CD14-positive monocyte (primary cell): ENCODE measurements at regions not wholly inside any gene's neighbourhood (a gene's known extent, or its start where the extent isn't known, plus 50 kb on each side); places are given as distances from the start of the nearest gene placed in this dataset.

Experiments
- DNase-seq, 3 donors: peaks; one replicate each; pipeline ENCODE4 v3.0.0-alpha.2; 2011 to 2022
- H2AFZ ChIP-seq: 2 replicates; pipeline ENCODE4 v1.6.0; 2012; ENCODE audit warnings: mild to moderate bottlenecking, low read depth, low read length, inconsistent platforms; ENCODE audit not compliant: insufficient read depth, poor library complexity, severe bottlenecking
- H3K27ac ChIP-seq, 2 donors: 1 replicate in 1 of 2; 2 replicates in 1 of 2; pipeline ENCODE4 v1.5.1; 2012 to 2013; ENCODE audit warnings: low read length in 2 of 2, control low read depth in 1 of 2, inconsistent platforms in 1 of 2, low read depth in 1 of 2, mild to moderate bottlenecking in 1 of 2
- H3K27me3 ChIP-seq, 2 donors: one replicate each; pipeline versions ENCODE4 v1.6.0 to v1.6.1; 2011 to 2013; ENCODE audit warnings: low read length in 2 of 2; ENCODE audit not compliant: control insufficient read depth in 2 of 2, insufficient read depth in 2 of 2
- H3K36me3 ChIP-seq, 2 donors: replicated peaks in 1 of 2; 1 replicate in 1 of 2; 2 replicates in 1 of 2; pipeline versions ENCODE4 v1.5.1 to v1.6.1; 2012 to 2013; ENCODE audit warnings: low read length in 2 of 2, control low read depth in 1 of 2, inconsistent platforms in 1 of 2, mild to moderate bottlenecking in 1 of 2; ENCODE audit not compliant: insufficient read depth in 2 of 2, control insufficient read depth in 1 of 2
- H3K4me1 ChIP-seq, 2 donors: 1 replicate in 1 of 2; 2 replicates in 1 of 2; pipeline versions ENCODE4 v1.5.1 to v1.6.1; 2012 to 2013; ENCODE audit warnings: low read length in 2 of 2, control low read depth in 1 of 2, inconsistent platforms in 1 of 2, mild to moderate bottlenecking in 1 of 2, moderate library complexity in 1 of 2; ENCODE audit not compliant: insufficient read depth in 2 of 2, control insufficient read depth in 1 of 2
- H3K4me2 ChIP-seq: replicated peaks from 2 replicates; pipeline ENCODE3; 2012; ENCODE audit warnings: low read length, moderate library complexity, mild to moderate bottlenecking; ENCODE audit not compliant: poor library complexity, severe bottlenecking; ENCODE audit errors: extremely low read depth
- H3K4me3 ChIP-seq, 3 experiments: fragments of 200-600 bp in 1 of 3; sonication (generic) in 1 of 3; replicated peaks in 1 of 3; 1 replicate in 2 of 3; 2 replicates in 1 of 3; pipeline ENCODE4 v1.5.1; 2011 to 2013; ENCODE audit warnings: low read length in 3 of 3, mild to moderate bottlenecking in 3 of 3, control low read depth in 2 of 3, low read depth in 2 of 3, inconsistent platforms in 1 of 3, moderate library complexity in 1 of 3
- H3K79me2 ChIP-seq: 2 replicates; pipeline ENCODE4 v1.6.0; 2012; ENCODE audit warnings: mild to moderate bottlenecking, control low read depth, inconsistent platforms, low read length, moderate library complexity; ENCODE audit not compliant: insufficient read depth
- H3K9ac ChIP-seq: 2 replicates; pipeline ENCODE4 v1.6.0; 2017; ENCODE audit warnings: low read length, mild to moderate bottlenecking; ENCODE audit not compliant: insufficient read depth, poor library complexity, severe bottlenecking
- H3K9me3 ChIP-seq, 2 donors: replicated peaks in 1 of 2; 1 replicate in 1 of 2; 2 replicates in 1 of 2; pipeline versions ENCODE4 v1.5.1 to v1.6.1; 2012 to 2013; ENCODE audit warnings: low read length in 2 of 2, control low read depth in 1 of 2; ENCODE audit not compliant: control insufficient read depth in 1 of 2, insufficient read depth in 1 of 2
- H4K20me1 ChIP-seq: 2 replicates; pipeline ENCODE4 v1.6.0; 2012; ENCODE audit warnings: mild to moderate bottlenecking, low read length, control low read depth, moderate library complexity; ENCODE audit not compliant: insufficient read depth
- H3K27ac Mint-ChIP-seq, 7 donors: one replicate each; pipeline ENCODE4 v1.8.0; 2020; ENCODE audit warnings: mild to moderate bottlenecking in 7 of 7, mixed read lengths in 7 of 7, moderate library complexity in 6 of 7, inconsistent platforms in 2 of 7
- H3K27me3 Mint-ChIP-seq, 3 donors: one replicate each; pipeline ENCODE4 v1.8.0; 2021 to 2022; ENCODE audit warnings: low read depth in 3 of 3, mild to moderate bottlenecking in 3 of 3, mixed read lengths in 3 of 3, moderate library complexity in 3 of 3, inconsistent platforms in 1 of 3
- H3K36me3 Mint-ChIP-seq, 2 donors: one replicate each; pipeline ENCODE4 v1.8.0; 2020; ENCODE audit warnings: mixed read lengths in 2 of 2, inconsistent platforms in 1 of 2, mild to moderate bottlenecking in 1 of 2
- H3K4me1 Mint-ChIP-seq: one replicate; pipeline ENCODE4 v1.8.0; 2020; ENCODE audit warnings: mild to moderate bottlenecking, mixed read lengths
- H3K4me3 Mint-ChIP-seq, 2 donors: one replicate each; pipeline ENCODE4 v1.8.0; 2020; ENCODE audit warnings: mild to moderate bottlenecking in 2 of 2, mixed read lengths in 2 of 2, moderate library complexity in 1 of 2
- H3K9me3 Mint-ChIP-seq, 7 donors: one replicate each; pipeline ENCODE4 v1.8.0; 2020 to 2022; ENCODE audit warnings: mixed read lengths in 7 of 7, mild to moderate bottlenecking in 6 of 7, moderate library complexity in 6 of 7, inconsistent platforms in 2 of 7
- CTCF ChIP-seq: fragments of 200-600 bp; IDR thresholded peaks from one replicate; pipeline ENCODE4 v1.8.0; 2022; ENCODE audit warnings: antibody characterized with exemption, mild to moderate bottlenecking
- WGBS: methylation state at CpG from one replicate; pipeline ENCODE4 v1.1.5; 2013; ENCODE audit warnings: missing lambda C conversion rate; ENCODE audit not compliant: insufficient coverage; 5-methylcytosine and 5-hydroxymethylcytosine counted together
- intact Hi-C, 2 donors: fragments of 100-400 bp; cut with micrococcal nuclease; formaldehyde crosslinking; loops; one replicate each; pipeline versions ENCODE4 v1.15.0 to v1.15.1; 2023

GRCh38 chr21:17422931-17423330, 89.9 kb upstream of the CXADR start:
- H3K4me3 Mint-ChIP-seq = no peak overlapping the region

GRCh38 chr21:17427157-17427556, 85.7 kb upstream of the CXADR start:
- no peak overlapping the region for H3K27ac ChIP-seq
- no peak overlapping the region for H3K9ac ChIP-seq
- no peaks in the 10 kb centered on the region for H3K4me1 Mint-ChIP-seq
- no peaks in the 10 kb centered on the region for H3K36me3 ChIP-seq
- peaks cover 0 to 3% (median 1%) of the 10 kb centered on the region in 3 donors for H3K27me3 Mint-ChIP-seq
- no peak overlapping the region for H3K4me3 Mint-ChIP-seq
- intact Hi-C loops = no loop called here
- no peaks in the 10 kb centered on the region for H3K79me2 ChIP-seq
- H3K4me2 ChIP-seq = no peak overlapping the region
- no peaks in the 10 kb centered on the region for H3K36me3 Mint-ChIP-seq
- no peaks in the 10 kb centered on the region for H3K9me3 ChIP-seq
- H3K27me3 ChIP-seq = no peaks in the 10 kb centered on the region
- no peaks in the 10 kb centered on the region for H3K4me1 ChIP-seq
- H3K4me3 ChIP-seq = no peak overlapping the region
- no peaks in the 10 kb centered on the region for H4K20me1 ChIP-seq
- WGBS = 100% methylated on average over 1 of the region's 7 CpGs
- no peak for TF ChIP-seq CTCF
- no peak for DNase-seq
- H3K9me3 Mint-ChIP-seq = peaks cover 0 to 8% (median 2%) of the 10 kb centered on the region in 7 donors
- H3K27ac Mint-ChIP-seq = no peak overlapping the region
- H2AFZ ChIP-seq = no peak overlapping the region

More at GRCh38 chr21:17422931-17423330, 89.9 kb upstream of the CXADR start:
- intact Hi-C loops = no loop called here
- no peak for TF ChIP-seq CTCF
- Histone ChIP-seq H3K36me3 (no peaks in the 10 kb centered on the region), H3K4me3 (no peak overlapping the region), H2AFZ (no peak overlapping the region), H3K4me2 (no peak overlapping the region), H3K9ac (no peak overlapping the region), H3K27ac (no peak overlapping the region), H3K79me2 (no peaks in the 10 kb centered on the region), H3K4me1 (no peaks in the 10 kb centered on the region), H3K27me3 (no peaks in the 10 kb centered on the region), H3K9me3 (no peaks in the 10 kb centered on the region), H4K20me1 (no peaks in the 10 kb centered on the region)
- peaks cover 1 to 4% (median 3%) of the 10 kb centered on the region in 3 donors for H3K27me3 Mint-ChIP-seq
- WGBS = 80% methylated on average over 1 of the region's 2 CpGs
- no peak overlapping the region for H3K27ac Mint-ChIP-seq
- no peaks in the 10 kb centered on the region for H3K36me3 Mint-ChIP-seq
- H3K4me1 Mint-ChIP-seq = no peaks in the 10 kb centered on the region
- H3K9me3 Mint-ChIP-seq = peaks cover 0 to 7% (median 3%) of the 10 kb centered on the region in 7 donors
- DNase-seq = no peak
